NCI-H1694 treated with DMSO at 0.1 percent for 48 hours (cell line): ENCODE measurements at regions not wholly inside any gene's neighbourhood (a gene's known extent, or its start where the extent isn't known, plus 50 kb on each side); places are given as distances from the start of the nearest gene placed in this dataset.
"Not testable (repeated sequence)": the region's sequence is repeated elsewhere in the genome, so short reads cannot be mapped to it uniquely, and the experiment has no call there.

Experiments
- DNase-seq: peaks from one replicate; lab custom pipeline; 2025; lab: John Stamatoyannopoulos, UW

- no peak for DNase-seq
Observed at GRCh38 chr2:19201911-19202462, 156.4 kb downstream of the OSR1 start.

- DNase-seq = no peak
Observed at GRCh38 chr2:19198381-19198780, 160.0 kb downstream of the OSR1 start.

GRCh38 chr2:19195661-19196060 is 162.8 kb downstream of the OSR1 start:
- DNase-seq = no peak

GRCh38 chr2:19189391-19189790 is 169.0 kb downstream of the OSR1 start:
- DNase-seq = no peak

- no peak for DNase-seq
Observed at GRCh38 chr2:19187323-19188020, 171.0 kb downstream of the OSR1 start.

GRCh38 chr2:19185086-19185485 is 173.3 kb downstream of the OSR1 start:
- no peak for DNase-seq

GRCh38 chr2:19178175-19178574 is 180.2 kb downstream of the OSR1 start:
- no peak for DNase-seq

- no peak for DNase-seq
Observed at GRCh38 chr2:19176977-19177376, 181.4 kb downstream of the OSR1 start.

- no peak for DNase-seq
Observed at GRCh38 chr2:19176172-19176852, 182.1 kb downstream of the OSR1 start.

- no peak for DNase-seq
Observed at GRCh38 chr2:19174176-19174575, 184.2 kb downstream of the OSR1 start.

GRCh38 chr2:19171409-19171808 is 187.0 kb downstream of the OSR1 start:
- no peak for DNase-seq

GRCh38 chr2:19169134-19169768 is 189.2 kb downstream of the OSR1 start:
- no peak for DNase-seq

GRCh38 chr2:19164099-19164498 is 194.3 kb downstream of the OSR1 start:
- not testable (repeated sequence) for DNase-seq

GRCh38 chr2:19158896-19159295 is 199.5 kb downstream of the OSR1 start:
- DNase-seq = no peak

- DNase-seq = no peak
Observed at GRCh38 chr2:19158211-19158610, 200.2 kb downstream of the OSR1 start.

GRCh38 chr2:19156646-19157045 is 201.8 kb downstream of the OSR1 start:
- no peak for DNase-seq

- DNase-seq = no peak
Observed at GRCh38 chr2:19150726-19151125, 207.7 kb downstream of the OSR1 start.

GRCh38 chr2:19146867-19147266 is 211.6 kb downstream of the OSR1 start:
- DNase-seq = no peak

GRCh38 chr2:19141234-19142004 is 217.0 kb downstream of the OSR1 start:
- DNase-seq = no peak

- DNase-seq = no peak
Observed at GRCh38 chr2:19140463-19141208, 217.8 kb downstream of the OSR1 start.

- DNase-seq = no peak
Observed at GRCh38 chr2:19139386-19139785, 219.0 kb downstream of the OSR1 start.
